Central memory CD8-positive, alpha-beta T cell (primary cell): ENCODE measurements at regions not wholly inside any gene's neighbourhood (a gene's known extent, or its start where the extent isn't known, plus 50 kb on each side); places are given as distances from the start of the nearest gene placed in this dataset.
"Not testable (repeated sequence)": the region's sequence is repeated elsewhere in the genome, so short reads cannot be mapped to it uniquely, and the experiment has no call there.

Experiments
- ATAC-seq: fragments of 150-1000 bp; cut with Tn5 transposase; replicated peaks from 2 replicates; pipeline ENCODE4 v1.10.0; 2022; ENCODE audit warnings: mild to moderate bottlenecking, moderate FRiP score, moderate number of reproducible peaks; ENCODE audit not compliant: poor library complexity, severe bottlenecking; ENCODE audit errors: extremely low read depth
- DNase-seq, 2 donors: peaks; one replicate each; pipeline ENCODE4 v3.0.0; 2021; ENCODE audit warnings: low spot score in 2 of 2
- H3K27ac Mint-ChIP-seq: one replicate; pipeline ENCODE4 v1.8.0; 2022; ENCODE audit warnings: low read depth, mild to moderate bottlenecking, moderate library complexity, mixed read lengths
- H3K27me3 Mint-ChIP-seq: one replicate; pipeline ENCODE4 v1.8.0; 2022; ENCODE audit warnings: mixed read lengths
- H3K36me3 Mint-ChIP-seq: one replicate; pipeline ENCODE4 v1.8.0; 2022; ENCODE audit warnings: mild to moderate bottlenecking, moderate library complexity, mixed read lengths; ENCODE audit not compliant: insufficient read depth
- H3K4me1 Mint-ChIP-seq: one replicate; pipeline ENCODE4 v1.8.0; 2022; ENCODE audit warnings: mixed read lengths
- H3K4me3 Mint-ChIP-seq: one replicate; pipeline ENCODE4 v1.8.0; 2022; ENCODE audit warnings: mild to moderate bottlenecking, moderate library complexity, mixed read lengths
- H3K9me3 Mint-ChIP-seq: one replicate; pipeline ENCODE4 v1.8.0; 2022; ENCODE audit warnings: mixed read lengths

DNA sequence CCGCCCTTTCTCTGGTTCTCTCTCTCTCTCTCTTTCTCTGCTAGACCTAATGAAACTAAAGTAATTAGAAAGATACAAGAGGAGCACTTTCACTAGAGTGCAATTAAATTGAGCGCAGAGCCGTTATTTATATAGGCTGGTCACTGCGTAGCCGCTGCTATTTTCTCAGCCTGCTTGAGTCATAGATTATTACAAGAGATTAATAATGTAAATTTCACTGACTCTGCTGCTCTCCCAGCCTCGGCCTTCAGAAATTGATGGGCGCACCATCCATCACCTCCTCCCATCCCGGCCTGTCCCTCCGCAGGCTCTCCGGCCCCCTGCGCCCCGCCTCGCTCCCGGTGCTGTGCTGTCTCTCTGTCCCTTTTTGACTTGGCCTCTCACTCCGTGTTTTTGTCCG lies 268.0 kb upstream of the MVB12B start:
- Mint-ChIP-seq H3K9me3 (no peaks in the 10 kb centered on the region), H3K27ac (no peak overlapping the region), H3K27me3 (peaks cover 63% of the 10 kb centered on the region), H3K36me3 (no peaks in the 10 kb centered on the region), H3K4me1 (no peaks in the 10 kb centered on the region), H3K4me3 (no peak overlapping the region)
- DNase-seq (no peak), ATAC-seq (no peak)

DNA sequence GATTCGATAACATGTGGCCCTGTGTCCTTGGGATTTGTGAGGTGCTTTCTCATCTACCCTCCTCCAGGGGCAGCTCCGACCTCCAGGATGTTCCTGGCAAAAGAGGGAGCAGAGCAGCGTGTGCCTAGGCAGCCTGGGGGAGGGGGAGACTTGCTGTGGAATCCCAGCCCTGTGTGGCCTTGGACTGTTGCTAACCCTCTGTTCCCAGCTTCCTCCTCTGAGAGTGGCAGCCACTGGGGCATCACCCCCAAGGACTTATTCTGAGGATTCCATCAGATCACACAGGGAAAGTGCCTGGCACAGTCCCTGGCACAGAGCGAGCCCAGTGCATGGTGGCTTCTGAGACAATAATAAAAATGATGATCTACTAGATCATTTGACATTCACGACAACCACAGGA lies 265.1 kb upstream of the MVB12B start:
- H3K4me1 Mint-ChIP-seq = no peaks in the 10 kb centered on the region
- ATAC-seq (no peak), DNase-seq (no peak)
- H3K4me3 Mint-ChIP-seq = no peak overlapping the region
- no peak overlapping the region for H3K27ac Mint-ChIP-seq
- no peaks in the 10 kb centered on the region for H3K9me3 Mint-ChIP-seq
- H3K27me3 Mint-ChIP-seq = peaks cover 33% of the 10 kb centered on the region
- H3K36me3 Mint-ChIP-seq = no peaks in the 10 kb centered on the region

DNA sequence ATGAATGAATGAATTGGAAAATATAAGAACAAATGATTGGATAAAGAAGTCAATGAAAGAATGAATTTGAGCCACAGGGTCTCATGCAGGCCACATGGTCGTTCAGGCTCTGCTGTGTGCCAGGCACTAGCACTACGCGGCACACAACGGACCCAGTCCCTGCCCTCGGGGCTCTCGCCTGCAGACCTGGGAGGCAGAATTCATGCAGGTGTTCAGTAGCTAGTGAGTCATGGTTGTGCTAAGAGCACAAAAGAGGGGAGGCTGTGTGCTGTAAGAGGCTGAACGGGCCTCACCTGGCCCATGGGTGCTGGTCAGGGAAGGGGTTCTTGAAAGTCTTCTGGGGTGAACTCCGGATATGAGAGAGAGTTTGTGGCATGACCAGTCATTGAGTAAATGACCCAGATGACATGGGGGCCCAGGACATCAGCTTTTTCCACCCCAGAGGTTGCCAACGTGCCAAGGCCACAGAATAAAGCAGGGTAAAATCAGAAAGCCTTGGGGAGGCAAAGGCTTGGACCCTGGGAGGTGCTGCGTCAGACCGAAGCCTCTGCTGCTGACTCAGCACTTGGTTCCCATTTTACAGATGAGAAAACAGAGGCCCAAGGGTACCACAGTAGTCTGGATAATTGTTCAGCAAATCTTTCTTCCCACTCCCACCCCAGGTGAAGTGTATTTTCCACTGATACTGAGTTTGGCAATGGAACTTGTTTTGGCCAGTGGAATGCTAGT lies 264.3 kb upstream of the MVB12B start:
- H3K9me3 Mint-ChIP-seq = no peaks in the 10 kb centered on the region

GRCh38 chr9:126063326-126063725 lies 263.3 kb upstream of the MVB12B start:
- Mint-ChIP-seq H3K9me3 (no peaks in the 10 kb centered on the region), H3K4me3 (no peak overlapping the region), H3K36me3 (no peaks in the 10 kb centered on the region), H3K27ac (no peak overlapping the region), H3K27me3 (peaks cover 43% of the 10 kb centered on the region), H3K4me1 (no peaks in the 10 kb centered on the region)
- DNase-seq (no peak), ATAC-seq (no peak)

More for the DNA sequence above, 264.3 kb upstream of the MVB12B start:
- Mint-ChIP-seq H3K27me3 (peaks cover 33% of the 10 kb centered on the region), H3K36me3 (no peaks in the 10 kb centered on the region), H3K4me1 (no peaks in the 10 kb centered on the region), H3K4me3 (no peak overlapping the region), H3K27ac (no peak overlapping the region)
- DNase-seq (no peak), ATAC-seq (no peak)

DNA sequence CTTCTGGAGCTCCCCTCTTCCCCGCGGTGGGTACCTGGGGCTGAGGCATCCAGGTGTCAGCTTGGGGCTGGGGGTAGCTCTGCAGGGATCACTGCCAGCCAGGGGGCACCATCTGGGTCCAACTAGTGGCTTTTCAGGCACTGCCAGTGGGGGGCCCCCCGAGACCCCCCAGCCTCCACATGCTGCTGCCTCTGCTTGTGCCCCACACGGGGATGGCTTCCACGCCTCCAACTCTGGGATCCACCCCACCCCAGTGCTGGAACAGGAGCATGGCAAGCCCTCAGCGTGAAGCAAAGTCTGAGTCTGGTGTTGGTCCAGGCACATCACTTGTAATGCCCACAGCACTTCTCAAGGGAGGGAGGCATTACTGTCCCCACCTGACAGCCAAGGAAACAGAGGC lies 260.5 kb upstream of the MVB12B start:
- H3K9me3 Mint-ChIP-seq = no peaks in the 10 kb centered on the region
- H3K36me3 Mint-ChIP-seq = no peaks in the 10 kb centered on the region
- ATAC-seq (no peak), DNase-seq (no peak)
- no peaks in the 10 kb centered on the region for H3K4me1 Mint-ChIP-seq
- peaks cover 38% of the 10 kb centered on the region for H3K27me3 Mint-ChIP-seq
- no peak overlapping the region for H3K4me3 Mint-ChIP-seq
- H3K27ac Mint-ChIP-seq = no peak overlapping the region

DNA sequence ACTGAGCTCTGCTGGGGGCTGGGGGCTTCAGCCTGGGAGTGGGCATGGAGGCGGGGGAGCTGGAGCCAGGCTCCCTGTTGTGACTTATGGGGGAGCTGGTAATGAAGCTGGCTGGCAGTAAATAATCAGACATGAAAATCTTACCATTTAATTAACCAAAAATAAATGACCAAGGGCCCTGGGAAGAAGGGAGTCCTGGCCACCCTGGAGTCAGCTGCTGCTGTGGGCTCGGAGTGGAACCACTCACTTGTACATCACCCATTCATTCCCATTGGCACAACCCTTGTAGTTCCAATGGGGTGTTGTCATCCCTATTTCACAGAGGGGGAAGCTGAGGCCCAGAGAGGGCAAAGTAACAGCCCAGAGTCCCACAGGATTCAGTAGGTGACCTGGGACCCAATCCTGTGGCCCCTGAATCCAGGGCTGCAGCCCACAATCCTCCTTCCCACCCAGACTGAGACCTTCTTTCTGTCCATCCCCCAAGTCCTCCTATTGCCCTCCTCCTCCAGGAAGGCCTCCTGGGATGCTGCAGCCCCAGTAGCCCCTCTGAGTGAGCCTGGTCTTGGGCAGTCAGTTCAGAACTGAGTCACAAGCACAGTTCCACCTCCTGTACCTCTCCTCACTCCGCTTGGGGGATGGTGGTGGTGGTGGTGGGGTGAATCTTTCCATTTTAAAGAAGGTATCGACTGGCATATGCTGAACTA lies 259.4 kb upstream of the MVB12B start:
- no peak overlapping the region for H3K4me3 Mint-ChIP-seq
- H3K27me3 Mint-ChIP-seq = peaks cover 40% of the 10 kb centered on the region
- H3K9me3 Mint-ChIP-seq = no peaks in the 10 kb centered on the region
- DNase-seq (no peak), ATAC-seq (no peak)
- no peaks in the 10 kb centered on the region for H3K36me3 Mint-ChIP-seq
- no peak overlapping the region for H3K27ac Mint-ChIP-seq
- H3K4me1 Mint-ChIP-seq = no peaks in the 10 kb centered on the region

DNA sequence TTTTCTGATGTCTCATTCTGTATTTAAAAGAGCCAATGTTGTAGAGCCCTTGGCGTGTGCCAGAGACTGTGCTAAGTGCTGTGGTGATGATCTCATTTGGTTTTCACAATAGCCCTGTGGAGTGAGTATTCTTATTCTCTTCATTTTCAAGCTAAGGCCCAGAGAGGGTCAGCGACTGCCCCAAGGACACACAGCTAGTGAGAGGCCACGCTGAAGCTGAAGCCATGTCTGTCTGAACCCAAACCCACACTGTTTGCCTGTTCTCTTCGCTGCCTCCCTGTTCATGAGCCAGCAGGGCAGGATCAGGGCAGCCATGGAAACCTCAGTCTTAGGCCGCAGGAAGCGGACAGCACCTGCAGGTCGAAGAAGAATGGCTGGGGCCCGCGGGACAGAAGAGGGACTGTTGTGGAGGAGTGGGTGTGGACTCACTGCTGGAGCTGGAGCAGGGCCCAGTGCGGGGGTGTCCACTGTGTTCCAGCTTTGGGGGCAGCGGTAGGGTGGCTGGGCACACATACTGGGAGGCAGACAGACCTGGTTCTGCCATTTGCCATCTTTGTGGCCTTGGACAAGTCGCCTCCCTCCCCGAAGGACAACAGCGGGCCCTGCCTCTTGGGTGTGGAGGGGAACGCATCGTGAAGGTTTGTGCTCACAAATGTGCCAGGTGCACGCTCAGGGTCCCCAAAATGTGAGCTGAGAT lies 257.9 kb upstream of the MVB12B start:
- Mint-ChIP-seq H3K9me3 (no peaks in the 10 kb centered on the region), H3K4me1 (no peaks in the 10 kb centered on the region), H3K4me3 (no peak overlapping the region), H3K27me3 (peaks cover 52% of the 10 kb centered on the region), H3K36me3 (no peaks in the 10 kb centered on the region), H3K27ac (no peak overlapping the region)
- ATAC-seq (no peak), DNase-seq (no peak)

DNA sequence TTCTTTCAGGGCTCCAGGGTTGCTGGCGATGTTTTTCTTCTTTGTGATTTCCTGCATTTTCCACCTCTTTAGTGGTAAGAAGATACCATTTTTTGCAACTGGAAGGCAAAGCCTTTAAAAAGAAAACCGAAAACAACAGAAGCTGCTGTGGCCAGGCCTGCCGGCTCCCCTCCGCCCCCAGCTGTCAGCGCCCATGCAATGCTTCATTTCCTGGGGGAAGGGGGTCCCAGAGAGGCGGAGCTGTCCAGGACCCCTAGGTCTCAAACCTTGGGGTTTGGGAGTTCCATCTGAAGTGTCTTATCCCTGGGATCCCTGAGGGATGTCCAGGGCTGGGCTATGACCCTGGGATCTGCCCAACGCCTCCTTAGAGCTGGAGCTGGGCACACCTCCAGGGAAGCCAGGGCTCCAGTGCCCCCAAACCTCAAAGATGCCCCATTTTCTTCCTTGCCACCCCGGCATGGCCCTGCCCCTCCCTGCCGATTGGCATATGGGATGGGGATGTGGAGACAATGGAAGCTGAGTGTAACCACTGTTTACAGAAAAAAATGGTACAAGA lies 257.2 kb upstream of the MVB12B start:
- Mint-ChIP-seq H3K4me3 (no peak overlapping the region), H3K27me3 (peaks cover 56% of the 10 kb centered on the region), H3K36me3 (no peaks in the 10 kb centered on the region), H3K27ac (no peak overlapping the region), H3K9me3 (no peaks in the 10 kb centered on the region), H3K4me1 (no peaks in the 10 kb centered on the region)
- ATAC-seq (no peak), DNase-seq (no peak)

DNA sequence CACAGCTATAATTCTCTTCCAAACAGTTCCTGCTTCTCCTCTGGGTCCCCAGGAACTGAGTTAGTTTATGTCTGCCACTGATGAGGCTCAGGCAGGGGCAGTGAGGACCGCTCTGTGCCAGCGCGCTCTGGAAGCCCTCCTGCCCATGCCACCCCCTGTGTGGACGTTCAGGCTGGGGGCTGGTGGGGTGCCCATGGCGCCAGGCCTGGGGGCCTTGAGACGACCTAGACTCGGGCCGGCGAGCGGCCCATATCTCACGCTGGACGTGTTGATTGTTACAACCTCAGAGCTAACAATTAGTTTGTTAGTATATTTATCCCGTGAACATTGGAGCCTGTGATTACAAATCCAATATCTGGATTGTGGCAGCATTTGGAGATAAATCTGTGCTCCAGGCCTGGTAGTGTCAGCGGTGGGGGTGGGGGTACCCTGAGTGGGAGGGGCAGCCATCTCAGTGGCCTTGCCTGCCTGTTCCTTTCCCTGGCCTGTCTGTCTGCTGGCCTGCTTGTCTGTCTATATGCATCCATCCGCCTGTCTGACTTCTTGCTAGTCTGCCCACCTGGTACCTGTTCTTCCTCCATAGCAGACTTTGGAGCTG lies 256.5 kb upstream of the MVB12B start:
- H3K27me3 Mint-ChIP-seq = peaks cover 56% of the 10 kb centered on the region
- H3K9me3 Mint-ChIP-seq = no peaks in the 10 kb centered on the region
- no peaks in the 10 kb centered on the region for H3K4me1 Mint-ChIP-seq
- DNase-seq = no peak
- H3K27ac Mint-ChIP-seq = no peak overlapping the region
- no peak overlapping the region for H3K4me3 Mint-ChIP-seq
- no peak for ATAC-seq
- no peaks in the 10 kb centered on the region for H3K36me3 Mint-ChIP-seq

DNA sequence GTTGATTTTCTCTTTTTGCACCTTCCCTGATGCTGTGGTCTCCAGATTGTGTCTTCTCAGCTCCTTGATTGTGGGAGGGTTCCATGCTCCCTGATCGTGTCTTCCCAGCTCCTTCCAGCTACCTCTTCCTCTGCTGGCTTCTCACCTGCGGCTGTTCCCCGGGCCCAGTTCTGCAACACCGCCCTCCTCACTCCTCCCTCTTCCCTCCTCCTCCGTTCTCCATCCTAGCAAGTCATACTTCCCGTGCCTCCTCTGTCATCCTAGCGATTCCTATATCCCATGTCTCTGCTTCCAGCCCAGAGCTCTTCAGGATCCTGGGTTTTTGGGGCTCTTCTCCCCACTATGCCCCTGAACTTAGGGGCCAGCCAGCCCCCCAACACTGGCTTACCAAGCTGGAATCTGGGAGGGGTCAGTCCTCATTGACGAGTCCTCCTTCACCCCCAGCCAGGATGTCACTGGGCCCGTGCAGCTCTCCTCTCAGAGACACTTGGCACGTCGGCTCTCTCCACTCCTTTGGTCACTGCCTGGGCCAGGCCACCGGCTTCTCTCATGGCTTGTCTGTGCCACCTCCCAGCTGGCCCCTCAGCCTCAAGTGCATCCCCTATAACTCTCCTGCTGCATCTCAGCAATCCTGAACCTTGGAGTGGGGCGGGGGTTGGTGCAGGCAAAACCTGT lies 255.4 kb upstream of the MVB12B start:
- no peak overlapping the region for H3K4me3 Mint-ChIP-seq
- H3K4me1 Mint-ChIP-seq = no peaks in the 10 kb centered on the region
- no peak overlapping the region for H3K27ac Mint-ChIP-seq
- H3K9me3 Mint-ChIP-seq = no peaks in the 10 kb centered on the region
- ATAC-seq = no peak
- DNase-seq = no peak
- H3K27me3 Mint-ChIP-seq = peaks cover 65% of the 10 kb centered on the region
- H3K36me3 Mint-ChIP-seq = no peaks in the 10 kb centered on the region

DNA sequence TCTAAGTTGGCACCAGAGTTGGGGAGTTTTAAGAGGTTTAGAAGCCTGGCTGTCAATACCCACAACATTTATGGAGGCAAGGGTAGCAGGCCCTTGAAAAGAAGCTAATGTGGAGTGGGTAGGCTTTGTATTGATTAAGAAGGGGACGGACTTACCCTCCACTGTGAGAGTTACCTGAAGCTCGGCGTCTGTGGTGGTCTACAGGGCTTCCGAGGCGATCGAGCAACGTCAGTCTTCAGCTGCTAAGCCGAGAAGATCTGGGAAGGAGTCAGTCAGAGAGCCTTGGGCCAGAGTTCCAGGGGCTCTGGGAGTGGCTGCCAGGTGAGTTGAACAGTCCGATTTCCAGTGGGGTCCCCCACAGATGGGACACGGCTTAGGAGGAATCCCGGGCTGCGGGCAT lies 249.0 kb upstream of the MVB12B start:
- not testable (repeated sequence) for H3K27ac Mint-ChIP-seq, DNase-seq, H3K4me1 Mint-ChIP-seq, H3K36me3 Mint-ChIP-seq, ATAC-seq, H3K4me3 Mint-ChIP-seq, H3K9me3 Mint-ChIP-seq
- peaks cover 62% of the 10 kb centered on the region for H3K27me3 Mint-ChIP-seq

DNA sequence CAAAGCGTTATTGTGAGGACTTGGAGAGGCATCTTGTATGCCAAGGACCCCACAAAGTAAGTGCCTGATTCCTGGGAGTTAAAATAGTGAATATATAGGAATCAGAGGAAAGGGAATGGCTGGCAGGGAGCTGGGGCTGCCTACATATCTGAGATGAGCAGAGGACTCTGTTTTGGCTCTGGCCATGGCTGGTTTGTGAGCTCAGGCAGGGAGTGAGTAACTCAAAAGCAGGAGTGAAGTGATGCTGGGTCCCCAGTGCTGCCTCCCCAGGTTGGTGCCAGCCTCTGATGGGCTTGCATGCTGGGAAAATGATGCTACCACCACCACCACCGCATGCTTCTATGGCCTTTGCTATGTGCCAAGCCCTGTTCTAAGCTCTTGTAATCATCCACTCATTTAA lies 246.0 kb upstream of the MVB12B start:
- ATAC-seq (no peak), DNase-seq (no peak)
- no peak overlapping the region for H3K4me3 Mint-ChIP-seq
- no peak overlapping the region for H3K27ac Mint-ChIP-seq
- H3K4me1 Mint-ChIP-seq = peaks cover 11% of the 10 kb centered on the region
- H3K36me3 Mint-ChIP-seq = no peaks in the 10 kb centered on the region
- peaks cover 69% of the 10 kb centered on the region for H3K27me3 Mint-ChIP-seq
- H3K9me3 Mint-ChIP-seq = peaks cover 5% of the 10 kb centered on the region
